ENCODE measurements at regions not wholly inside any gene's neighbourhood (a gene's known extent, or its start where the extent isn't known, plus 50 kb on each side); places are given as distances from the start of the nearest gene placed in this dataset.

DNA sequence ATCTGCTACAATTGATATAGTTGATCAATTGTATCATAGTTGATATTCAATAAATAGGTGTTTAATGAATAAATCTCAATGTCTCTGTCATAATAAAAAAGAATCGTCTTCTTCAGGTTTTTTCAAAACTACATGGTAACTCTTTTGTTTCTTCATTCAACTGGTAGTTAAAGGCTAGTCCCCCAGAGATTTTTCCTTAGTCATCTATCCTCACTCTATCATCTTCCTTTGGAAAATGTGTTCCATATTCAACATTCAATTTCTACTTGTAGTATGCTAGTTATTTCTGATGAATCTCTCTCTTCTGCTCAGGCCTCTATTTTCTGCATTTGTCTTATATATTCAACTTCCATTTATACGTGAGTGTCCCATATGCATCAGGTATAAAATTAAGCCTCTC is 558.8 kb downstream of the KCNT2 start:
- TF ChIP-seq CTCF (IDR thresholded peaks at IDR 0.05 in 4 of 5, conservative IDR thresholded peaks at IDR 0.05 in 1 of 5) (no peak), POLR2A (IDR thresholded peaks at IDR 0.05) (no peak)
